ENCODE measurements at regions not wholly inside any gene's neighbourhood (a gene's known extent, or its start where the extent isn't known, plus 50 kb on each side); places are given as distances from the start of the nearest gene placed in this dataset.

- DNase-seq, result peak; percentile 62
- Mint-ChIP-seq H3K27ac (peak overlapping the region; percentile 65), H3K4me3 (peak overlapping the region; percentile 25), H3K4me1 (ENCODE audit: low read depth) (peaks cover 41% of the 10 kb centered on the region), H3K36me3 (ENCODE audit: low read depth) (no peaks in the 10 kb centered on the region), H3K9me3 (no peaks in the 10 kb centered on the region), H3K27me3 (ENCODE audit: insufficient read depth) (no peaks in the 10 kb centered on the region; the same call in 1 of the 2 replicates)
- TF ChIP-seq, protein P1, sequence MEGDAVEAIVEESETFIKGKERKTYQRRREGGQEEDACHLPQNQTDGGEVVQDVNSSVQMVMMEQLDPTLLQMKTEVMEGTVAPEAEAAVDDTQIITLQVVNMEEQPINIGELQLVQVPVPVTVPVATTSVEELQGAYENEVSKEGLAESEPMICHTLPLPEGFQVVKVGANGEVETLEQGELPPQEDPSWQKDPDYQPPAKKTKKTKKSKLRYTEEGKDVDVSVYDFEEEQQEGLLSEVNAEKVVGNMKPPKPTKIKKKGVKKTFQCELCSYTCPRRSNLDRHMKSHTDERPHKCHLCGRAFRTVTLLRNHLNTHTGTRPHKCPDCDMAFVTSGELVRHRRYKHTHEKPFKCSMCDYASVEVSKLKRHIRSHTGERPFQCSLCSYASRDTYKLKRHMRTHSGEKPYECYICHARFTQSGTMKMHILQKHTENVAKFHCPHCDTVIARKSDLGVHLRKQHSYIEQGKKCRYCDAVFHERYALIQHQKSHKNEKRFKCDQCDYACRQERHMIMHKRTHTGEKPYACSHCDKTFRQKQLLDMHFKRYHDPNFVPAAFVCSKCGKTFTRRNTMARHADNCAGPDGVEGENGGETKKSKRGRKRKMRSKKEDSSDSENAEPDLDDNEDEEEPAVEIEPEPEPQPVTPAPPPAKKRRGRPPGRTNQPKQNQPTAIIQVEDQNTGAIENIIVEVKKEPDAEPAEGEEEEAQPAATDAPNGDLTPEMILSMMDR (IDR thresholded peaks at IDR 0.05), result no peak
Observed at GRCh38 chr5:159504857-159505304, 174.6 kb upstream of the IL12B start.

DNA sequence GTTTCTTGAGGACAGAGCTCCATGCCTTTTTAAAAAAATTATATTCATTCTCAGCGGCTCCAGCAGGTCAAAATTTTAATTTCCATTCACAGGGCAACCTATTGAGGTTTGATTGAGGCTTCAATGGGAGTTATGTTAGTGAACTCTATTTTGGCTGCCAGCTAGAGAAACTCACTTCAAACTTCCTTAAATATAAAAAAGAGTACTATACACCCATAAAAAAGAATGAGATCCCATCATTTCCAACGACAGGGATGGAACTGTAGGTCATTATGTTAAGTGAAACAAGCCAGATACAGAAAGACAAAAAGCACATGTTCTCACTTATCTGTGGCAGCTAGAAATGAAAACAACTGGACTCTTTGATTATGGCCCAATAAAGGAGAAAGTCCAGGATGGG is 176.8 kb upstream of the IL12B start:
- H3K9me3 Mint-ChIP-seq, result no peaks in the 10 kb centered on the region
- TF ChIP-seq, protein P1 (IDR thresholded peaks at IDR 0.05), result no peak
- no peak overlapping the region for H3K4me3 Mint-ChIP-seq
- no peak for DNase-seq
- peaks cover 4% of the 10 kb centered on the region for H3K27me3 Mint-ChIP-seq (ENCODE audit: insufficient read depth)
- peaks cover 63% of the 10 kb centered on the region for H3K4me1 Mint-ChIP-seq (ENCODE audit: low read depth)
- H3K36me3 Mint-ChIP-seq (ENCODE audit: low read depth), result no peaks in the 10 kb centered on the region
- H3K27ac Mint-ChIP-seq, result no peak overlapping the region

- Mint-ChIP-seq H3K27me3 (ENCODE audit: insufficient read depth) (peaks cover 4% of the 10 kb centered on the region), H3K4me1 (ENCODE audit: low read depth) (peaks cover 65% of the 10 kb centered on the region), H3K9me3 (no peaks in the 10 kb centered on the region), H3K4me3 (no peak overlapping the region), H3K27ac (no peak overlapping the region), H3K36me3 (ENCODE audit: low read depth) (no peaks in the 10 kb centered on the region)
- TF ChIP-seq, protein P1 (IDR thresholded peaks at IDR 0.05), result no peak
- no peak for DNase-seq
Observed at GRCh38 chr5:159507661-159508060, 177.4 kb upstream of the IL12B start.

DNA sequence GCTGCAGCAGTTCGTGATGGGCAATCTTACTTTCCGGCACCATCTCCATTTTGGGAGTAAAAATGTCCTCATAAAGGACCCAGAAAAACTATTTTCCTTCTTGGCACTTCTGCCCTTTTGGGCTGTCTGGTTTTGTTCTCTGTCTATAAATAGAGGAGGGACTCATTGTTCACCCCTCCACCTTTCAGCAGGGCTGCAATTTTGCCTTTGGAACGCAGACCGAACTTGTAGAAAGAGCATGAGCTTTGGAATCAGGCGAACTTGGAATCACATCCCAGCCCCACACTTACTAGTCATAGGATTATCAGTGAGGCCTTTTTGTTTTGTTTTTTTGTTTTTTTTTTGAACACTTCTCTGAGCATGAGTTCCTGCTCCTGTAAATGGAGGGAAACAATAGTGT is 178.1 kb upstream of the IL12B start:
- peaks cover 65% of the 10 kb centered on the region for H3K4me1 Mint-ChIP-seq (ENCODE audit: low read depth)
- no peaks in the 10 kb centered on the region for H3K36me3 Mint-ChIP-seq (ENCODE audit: low read depth)
- no peaks in the 10 kb centered on the region for H3K9me3 Mint-ChIP-seq
- H3K27ac Mint-ChIP-seq, result peak overlapping the region; percentile 14; the same call in 1 of the 2 replicates
- peaks cover 4% of the 10 kb centered on the region for H3K27me3 Mint-ChIP-seq (ENCODE audit: insufficient read depth)
- H3K4me3 Mint-ChIP-seq, result no peak overlapping the region; the same call in 1 of the 2 replicates
- DNase-seq, result no peak
- TF ChIP-seq, protein P1 (IDR thresholded peaks at IDR 0.05), result no peak

DNA sequence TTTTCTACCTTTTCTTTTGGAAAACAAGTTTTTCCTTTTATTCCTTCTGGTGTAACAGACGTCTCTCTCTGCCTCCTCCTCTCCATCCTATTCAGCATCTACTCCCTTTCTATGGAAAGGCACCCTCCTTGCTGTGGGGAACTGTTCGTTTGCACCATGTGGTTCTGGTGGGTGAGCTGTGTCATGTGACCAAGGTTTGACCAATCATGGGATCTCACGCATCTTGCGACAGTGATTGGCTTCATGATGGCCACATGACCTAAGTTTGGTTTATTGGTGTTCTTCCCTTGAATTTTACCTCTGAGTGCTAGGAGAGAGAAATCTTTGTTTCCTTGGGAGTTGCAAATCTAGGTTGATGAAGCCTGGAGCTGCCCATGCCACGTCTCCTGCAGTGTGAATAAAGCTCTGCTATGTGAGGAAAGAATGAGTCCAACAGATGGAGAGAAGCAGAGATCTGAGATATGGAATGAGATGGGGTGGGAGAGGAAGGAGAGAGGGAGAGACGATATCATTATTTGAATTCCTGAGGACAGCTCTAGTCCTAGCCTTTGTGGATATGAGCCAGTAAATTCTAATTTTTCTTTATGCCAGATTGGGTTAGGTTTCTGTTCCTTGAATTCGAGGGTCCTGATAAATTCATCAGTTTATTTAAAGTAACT is 178.8 kb upstream of the IL12B start:
- Mint-ChIP-seq H3K9me3 (no peaks in the 10 kb centered on the region), H3K27me3 (ENCODE audit: insufficient read depth) (peaks cover 4% of the 10 kb centered on the region), H3K27ac (no peak overlapping the region; the same call in 1 of the 2 replicates), H3K4me1 (ENCODE audit: low read depth) (peaks cover 59% of the 10 kb centered on the region), H3K36me3 (ENCODE audit: low read depth) (no peaks in the 10 kb centered on the region), H3K4me3 (no peak overlapping the region)
- TF ChIP-seq, protein P1 (IDR thresholded peaks at IDR 0.05), result no peak
- no peak for DNase-seq

Data from HFFc6 (cell line).